Gastrocnemius medialis (tissue), 4 donors: ENCODE measurements at regions not wholly inside any gene's neighbourhood (a gene's known extent, or its start where the extent isn't known, plus 50 kb on each side); places are given as distances from the start of the nearest gene placed in this dataset.

Experiments
- ATAC-seq, 2 donors: fragments of 150-250 bp; one replicate each; pipeline ENCODE4 v1.9.1; 2016
- DNase-seq, 2 donors: peaks; one replicate each; pipeline ENCODE4 v3.0.0-alpha.2; 2019
- H3K27ac ChIP-seq, 4 donors: fragments of 200-600 bp; sonication (generic); 1 replicate in 1 of 4; 2 replicates in 3 of 4; pipeline ENCODE4 v1.5.1; 2016 to 2018; ENCODE audit warnings: mild to moderate bottlenecking in 2 of 4, moderate library complexity in 1 of 4
- H3K27me3 ChIP-seq, 3 donors: fragments of 200-600 bp; sonication (generic) in 2 of 3; 1 replicate in 1 of 3; 2 replicates in 2 of 3; pipeline versions ENCODE4 v1.5.1 to v1.6.0; 2016 to 2019; ENCODE audit warnings: mild to moderate bottlenecking in 1 of 3, moderate library complexity in 1 of 3
- H3K36me3 ChIP-seq, 2 donors: fragments of 200-600 bp; sonication (generic) in 1 of 2; one replicate each; pipeline ENCODE4 v1.5.1; 2017 to 2018
- H3K4me1 ChIP-seq, 2 donors: fragments of 200-600 bp; sonication (generic) in 1 of 2; one replicate each; pipeline ENCODE4 v1.5.1; 2016 to 2017; ENCODE audit warnings: mild to moderate bottlenecking in 2 of 2
- H3K4me3 ChIP-seq, 4 donors: fragments of 200-600 bp; sonication (generic) in 3 of 4; 1 replicate in 1 of 4; 2 replicates in 3 of 4; pipeline ENCODE4 v1.5.1; 2016 to 2019; ENCODE audit warnings: mild to moderate bottlenecking in 2 of 4
- H3K9me3 ChIP-seq, 3 donors: fragments of 200-600 bp; sonication (generic) in 2 of 3; 1 replicate in 1 of 3; 2 replicates in 2 of 3; pipeline ENCODE4 v1.5.1; 2016 to 2019
- POLR2A ChIP-seq, 2 donors: fragments of 450-650 bp; IDR thresholded peaks; one replicate each; pipeline ENCODE4 v1.6.1; 2017; ENCODE audit warnings: antibody characterized with exemption in 2 of 2, mild to moderate bottlenecking in 2 of 2, moderate library complexity in 2 of 2
- in situ Hi-C, 4 donors: fragments of 200-750 bp; cut with MboI; loops; one replicate each; pipeline versions ENCODE4 v1.15.0 to v1.8.0; 2017; ENCODE audit warnings: low sequenced_read_pairs in 4 of 4
- intact Hi-C: fragments of 100-400 bp; cut with DNase I; formaldehyde crosslinking; loops from one replicate; pipeline ENCODE4 v1.15.1; 2023; ENCODE audit warnings: low total_unique reads
- TF ChIP-seq, protein P1 (sequence below), 5 experiments: fragments of 450-650 bp in 3 of 5; fragments of 200-600 bp in 2 of 5; sonication (generic) in 2 of 5; IDR thresholded peaks in 4 of 5; conservative IDR thresholded peaks in 1 of 5; 1 replicate in 4 of 5; 2 replicates in 1 of 5; pipeline ENCODE4 v1.5.1; 2016 to 2019; ENCODE audit warnings: antibody characterized with exemption in 5 of 5, mild to moderate bottlenecking in 3 of 5, moderate library complexity in 3 of 5

DNA sequence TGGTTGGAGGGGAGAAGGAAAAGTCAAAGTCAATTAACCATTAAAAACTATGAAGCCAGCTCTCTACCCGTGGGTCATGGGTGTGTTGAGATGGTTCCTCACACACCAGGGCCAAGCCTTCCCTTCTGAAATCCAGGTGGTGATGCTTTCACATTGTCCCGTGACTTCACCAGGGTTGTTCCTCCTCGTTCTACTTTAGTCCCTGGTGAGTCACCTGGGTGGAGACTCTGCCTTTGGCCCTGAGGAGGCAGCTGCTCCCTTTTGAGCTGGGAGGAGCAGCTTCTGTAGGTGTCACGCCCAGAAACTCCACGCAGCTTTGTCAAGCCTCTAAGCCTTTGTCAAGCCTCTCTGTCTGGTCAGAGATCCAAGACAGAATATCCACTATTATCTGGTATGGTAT lies 348.3 kb downstream of the BMP4 start:
- TF ChIP-seq POLR2A (IDR thresholded peaks at IDR 0.05), result no peak
- TF ChIP-seq, protein P1, sequence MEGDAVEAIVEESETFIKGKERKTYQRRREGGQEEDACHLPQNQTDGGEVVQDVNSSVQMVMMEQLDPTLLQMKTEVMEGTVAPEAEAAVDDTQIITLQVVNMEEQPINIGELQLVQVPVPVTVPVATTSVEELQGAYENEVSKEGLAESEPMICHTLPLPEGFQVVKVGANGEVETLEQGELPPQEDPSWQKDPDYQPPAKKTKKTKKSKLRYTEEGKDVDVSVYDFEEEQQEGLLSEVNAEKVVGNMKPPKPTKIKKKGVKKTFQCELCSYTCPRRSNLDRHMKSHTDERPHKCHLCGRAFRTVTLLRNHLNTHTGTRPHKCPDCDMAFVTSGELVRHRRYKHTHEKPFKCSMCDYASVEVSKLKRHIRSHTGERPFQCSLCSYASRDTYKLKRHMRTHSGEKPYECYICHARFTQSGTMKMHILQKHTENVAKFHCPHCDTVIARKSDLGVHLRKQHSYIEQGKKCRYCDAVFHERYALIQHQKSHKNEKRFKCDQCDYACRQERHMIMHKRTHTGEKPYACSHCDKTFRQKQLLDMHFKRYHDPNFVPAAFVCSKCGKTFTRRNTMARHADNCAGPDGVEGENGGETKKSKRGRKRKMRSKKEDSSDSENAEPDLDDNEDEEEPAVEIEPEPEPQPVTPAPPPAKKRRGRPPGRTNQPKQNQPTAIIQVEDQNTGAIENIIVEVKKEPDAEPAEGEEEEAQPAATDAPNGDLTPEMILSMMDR (IDR thresholded peaks at IDR 0.05 in 4 of 5, conservative IDR thresholded peaks at IDR 0.05 in 1 of 5), result no peak
- H3K36me3 ChIP-seq, result no peaks in the 10 kb centered on the region
- in situ Hi-C loops (no loop called here), intact Hi-C loops (no loop called here)
- ATAC-seq (no peak), DNase-seq (peak in 1 of 2 donors; percentile 14)
- no peak overlapping the region for H3K27ac ChIP-seq
- H3K4me1 ChIP-seq, result no peaks in the 10 kb centered on the region
- no peaks in the 10 kb centered on the region for H3K27me3 ChIP-seq
- H3K9me3 ChIP-seq, result no peaks in the 10 kb centered on the region
- H3K4me3 ChIP-seq, result no peak overlapping the region

DNA sequence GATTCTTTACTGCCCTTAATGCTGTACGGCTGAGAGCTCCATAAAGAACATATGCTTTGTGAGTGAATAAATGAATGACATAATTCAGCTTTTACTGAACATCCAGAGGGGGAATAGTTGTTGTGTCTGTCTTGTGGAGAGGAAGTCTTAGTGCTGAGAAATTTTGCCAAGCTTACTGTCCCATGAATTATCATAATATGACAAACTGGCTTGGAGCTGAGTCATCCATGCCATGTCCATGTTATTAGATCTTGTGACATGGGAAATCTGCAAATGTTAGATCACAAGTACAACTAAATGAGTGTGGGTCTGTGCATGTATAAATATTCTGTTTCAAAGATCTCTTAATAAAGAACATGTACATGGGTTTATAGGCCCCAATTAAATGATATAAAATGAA lies 350.4 kb downstream of the BMP4 start:
- Histone ChIP-seq H3K27me3 (no peaks in the 10 kb centered on the region), H3K4me3 (no peak overlapping the region), H3K9me3 (no peaks in the 10 kb centered on the region), H3K4me1 (no peaks in the 10 kb centered on the region), H3K27ac (no peak overlapping the region), H3K36me3 (no peaks in the 10 kb centered on the region)
- TF ChIP-seq POLR2A (IDR thresholded peaks at IDR 0.05), result no peak
- TF ChIP-seq, protein P1 (IDR thresholded peaks at IDR 0.05 in 4 of 5, conservative IDR thresholded peaks at IDR 0.05 in 1 of 5), result no peak
- intact Hi-C loops, result no loop called here
- in situ Hi-C loops, result no loop called here
- DNase-seq (no peak), ATAC-seq (no peak)

DNA sequence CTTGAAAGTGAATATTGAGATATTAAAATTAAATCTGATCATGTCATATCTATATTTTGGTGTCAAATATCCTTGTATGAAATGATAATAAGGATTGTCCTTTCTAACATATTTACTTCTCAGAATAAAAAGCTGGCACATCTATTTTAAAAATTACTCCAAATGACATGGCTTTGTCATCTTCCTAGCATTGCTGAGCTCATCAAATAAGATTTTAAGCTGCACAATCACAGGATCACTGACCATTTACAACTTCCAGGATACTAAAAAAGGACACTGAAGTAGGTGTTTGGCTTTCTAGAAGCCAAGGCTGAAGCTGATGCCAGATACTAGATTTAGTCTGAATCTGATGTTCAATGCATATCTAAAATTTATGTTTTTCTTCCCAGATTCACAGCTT lies 351.1 kb downstream of the BMP4 start:
- ATAC-seq (no peak), DNase-seq (no peak)
- H3K27me3 ChIP-seq, result no peaks in the 10 kb centered on the region
- no peak overlapping the region for H3K4me3 ChIP-seq
- no peaks in the 10 kb centered on the region for H3K36me3 ChIP-seq
- no peak for TF ChIP-seq POLR2A (IDR thresholded peaks at IDR 0.05)
- TF ChIP-seq, protein P1 (IDR thresholded peaks at IDR 0.05 in 4 of 5, conservative IDR thresholded peaks at IDR 0.05 in 1 of 5), result no peak
- no peaks in the 10 kb centered on the region for H3K9me3 ChIP-seq
- intact Hi-C loops, result no loop called here
- no peaks in the 10 kb centered on the region for H3K4me1 ChIP-seq
- H3K27ac ChIP-seq, result no peak overlapping the region
- in situ Hi-C loops, result no loop called here

DNA sequence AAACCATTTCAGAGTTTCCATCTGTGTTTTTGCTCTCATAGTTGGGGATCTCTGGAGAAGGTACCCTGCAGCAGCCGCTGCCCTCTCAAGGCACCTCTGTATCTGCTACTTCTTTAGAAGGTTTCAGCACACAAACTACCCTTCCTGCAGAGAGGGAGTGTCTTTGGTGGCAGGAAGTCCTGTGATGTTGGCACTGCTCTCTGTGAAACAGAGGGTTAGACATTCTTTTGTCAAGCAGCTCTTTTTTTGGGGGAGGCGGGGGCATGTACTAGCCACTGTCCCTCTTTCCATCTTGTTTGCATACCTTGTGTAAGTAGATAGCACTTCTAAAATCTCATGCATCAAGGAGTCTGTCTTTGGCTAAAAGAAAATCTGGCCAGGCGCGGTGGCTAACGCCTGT lies 352.6 kb downstream of the BMP4 start:
- TF ChIP-seq POLR2A (IDR thresholded peaks at IDR 0.05), result no peak
- TF ChIP-seq, protein P1 (IDR thresholded peaks at IDR 0.05 in 4 of 5, conservative IDR thresholded peaks at IDR 0.05 in 1 of 5), result no peak
- Histone ChIP-seq H3K36me3 (no peaks in the 10 kb centered on the region), H3K27me3 (no peaks in the 10 kb centered on the region), H3K4me1 (no peaks in the 10 kb centered on the region), H3K27ac (no peak overlapping the region), H3K9me3 (no peaks in the 10 kb centered on the region), H3K4me3 (no peak overlapping the region)
- ATAC-seq (no peak), DNase-seq (no peak)
- intact Hi-C loops (no loop called here), in situ Hi-C loops (no loop called here)

DNA sequence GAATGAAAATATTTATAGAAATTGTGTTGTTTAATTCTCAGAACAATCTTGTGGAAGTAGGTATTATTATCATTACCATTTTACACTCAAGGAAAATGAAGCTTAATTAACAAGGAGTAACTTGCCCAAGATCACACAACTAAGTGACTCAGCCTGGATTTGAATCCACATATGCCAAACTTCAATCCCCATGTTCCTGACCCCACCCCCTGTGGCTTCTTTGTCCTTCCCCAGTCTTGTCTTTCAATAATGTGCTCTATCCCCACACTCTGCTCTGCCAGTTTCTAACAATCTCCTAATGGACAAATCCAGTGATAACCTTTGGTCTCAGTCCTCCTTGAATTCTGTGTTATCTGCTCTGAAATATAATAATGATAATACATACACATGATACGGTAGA lies 355.2 kb downstream of the BMP4 start:
- in situ Hi-C loops, result no loop called here
- Histone ChIP-seq H3K9me3 (no peaks in the 10 kb centered on the region), H3K36me3 (no peaks in the 10 kb centered on the region), H3K4me1 (no peaks in the 10 kb centered on the region), H3K27ac (no peak overlapping the region), H3K27me3 (no peaks in the 10 kb centered on the region), H3K4me3 (no peak overlapping the region)
- no peak for TF ChIP-seq POLR2A (IDR thresholded peaks at IDR 0.05)
- TF ChIP-seq, protein P1 (IDR thresholded peaks at IDR 0.05 in 4 of 5, conservative IDR thresholded peaks at IDR 0.05 in 1 of 5), result no peak
- DNase-seq (no peak), ATAC-seq (no peak)
- intact Hi-C loops, result no loop called here
